Stimulated activated CD4-positive, alpha-beta T cell treated with anti-CD3 and anti-CD28 coated beads, Interleukin-1b, Interleukin-23, amount 100 ng/mL, for 1 hour (primary cell): ENCODE measurements at regions not wholly inside any gene's neighbourhood (a gene's known extent, or its start where the extent isn't known, plus 50 kb on each side); places are given as distances from the start of the nearest gene placed in this dataset.

ENCODE experiments used
- DNase-seq, 2 donors: peaks; one replicate each; pipeline ENCODE4 v3.0.0-alpha.2; 2020; ENCODE audit warnings: low read depth in 2 of 2

GRCh38 chr10:110375121-110375520 is 70.4 kb upstream of the SMNDC1 start:
- no peak for DNase-seq

GRCh38 chr10:110376021-110376766 is 71.5 kb upstream of the SMNDC1 start:
- no peak for DNase-seq

GRCh38 chr10:110376767-110377160 is 72.0 kb upstream of the SMNDC1 start:
- DNase-seq = no peak

- no peak for DNase-seq
Measured at GRCh38 chr10:110378006-110378405, 73.3 kb upstream of the SMNDC1 start.

GRCh38 chr10:110378533-110379108 is 73.9 kb upstream of the SMNDC1 start:
- DNase-seq = no peak

- DNase-seq = no peak
Measured at GRCh38 chr10:110379831-110380230, 75.1 kb upstream of the SMNDC1 start.

GRCh38 chr10:110380293-110380692 is 75.6 kb upstream of the SMNDC1 start:
- no peak for DNase-seq

GRCh38 chr10:110382695-110383094 is 78.0 kb upstream of the SMNDC1 start:
- DNase-seq = no peak

- DNase-seq = no peak
Measured at GRCh38 chr10:110387617-110387982, 82.9 kb upstream of the SMNDC1 start.

- no peak for DNase-seq
Measured at GRCh38 chr10:110387983-110388686, 83.4 kb upstream of the SMNDC1 start.

- DNase-seq = no peak
Measured at GRCh38 chr10:110388687-110389052, 84.0 kb upstream of the SMNDC1 start.

GRCh38 chr10:110389255-110389654 is 84.5 kb upstream of the SMNDC1 start:
- DNase-seq = no peak

- no peak for DNase-seq
Measured at GRCh38 chr10:110391541-110391940, 86.8 kb upstream of the SMNDC1 start.

- no peak for DNase-seq
Measured at GRCh38 chr10:110392121-110392520, 87.4 kb upstream of the SMNDC1 start.

- no peak for DNase-seq
Measured at GRCh38 chr10:110392868-110393740, 88.4 kb upstream of the SMNDC1 start.

GRCh38 chr10:110393866-110394265 is 89.1 kb upstream of the SMNDC1 start:
- DNase-seq = no peak

- no peak for DNase-seq
Measured at GRCh38 chr10:110394296-110394695, 89.6 kb upstream of the SMNDC1 start.

GRCh38 chr10:110394898-110395297 is 90.2 kb upstream of the SMNDC1 start:
- no peak for DNase-seq

- no peak for DNase-seq
Measured at GRCh38 chr10:110395350-110396283, 90.9 kb upstream of the SMNDC1 start.

- DNase-seq = no peak
Measured at GRCh38 chr10:110396284-110396651, 91.5 kb upstream of the SMNDC1 start.

GRCh38 chr10:110397856-110398255 is 93.1 kb upstream of the SMNDC1 start:
- no peak for DNase-seq
